ENCODE measurements at regions not wholly inside any gene's neighbourhood (a gene's known extent, or its start where the extent isn't known, plus 50 kb on each side); places are given as distances from the start of the nearest gene placed in this dataset.

- ATAC-seq (ENCODE audit: insufficient number of reproducible peaks, low FRiP score, low read depth) (no peak), DNase-seq (ENCODE audit: low spot score) (no peak)
- no peak overlapping the region for H3K27ac ChIP-seq
- no peaks in the 10 kb centered on the region for H3K36me3 ChIP-seq
- no peaks in the 10 kb centered on the region for H3K4me1 ChIP-seq (ENCODE audit: control insufficient read depth in 1 of 2, low read depth in 2 of 2)
- no peaks in the 10 kb centered on the region for H3K27me3 ChIP-seq (replicated peaks; ENCODE audit: insufficient read depth)
- no peaks in the 10 kb centered on the region for H3K9me3 ChIP-seq
- no peak overlapping the region for H3K4me3 ChIP-seq
- TF ChIP-seq CTCF (IDR thresholded peaks at IDR 0.05), result no peak
These were observed 414.4 kb downstream of the SMARCA1 start for GRCh38 chrX:129108936-129109335.

- H3K4me1 ChIP-seq (ENCODE audit: control insufficient read depth in 1 of 2, low read depth in 2 of 2), result no peaks in the 10 kb centered on the region
- DNase-seq (ENCODE audit: low spot score) (no peak), ATAC-seq (ENCODE audit: insufficient number of reproducible peaks, low FRiP score, low read depth) (no peak)
- no peaks in the 10 kb centered on the region for H3K9me3 ChIP-seq
- TF ChIP-seq CTCF (IDR thresholded peaks at IDR 0.05), result no peak
- no peak overlapping the region for H3K27ac ChIP-seq
- no peaks in the 10 kb centered on the region for H3K36me3 ChIP-seq
- no peak overlapping the region for H3K4me3 ChIP-seq
- no peaks in the 10 kb centered on the region for H3K27me3 ChIP-seq (replicated peaks; ENCODE audit: insufficient read depth)
These were observed 424.1 kb downstream of the SMARCA1 start for GRCh38 chrX:129099207-129099606.

- ATAC-seq (ENCODE audit: insufficient number of reproducible peaks, low FRiP score, low read depth) (no peak), DNase-seq (ENCODE audit: low spot score) (no peak)
- Histone ChIP-seq H3K4me1 (ENCODE audit: control insufficient read depth in 1 of 2, low read depth in 2 of 2) (no peaks in the 10 kb centered on the region), H3K36me3 (no peaks in the 10 kb centered on the region), H3K27me3 (replicated peaks; ENCODE audit: insufficient read depth) (no peaks in the 10 kb centered on the region), H3K4me3 (no peak overlapping the region), H3K9me3 (no peaks in the 10 kb centered on the region), H3K27ac (no peak overlapping the region)
- TF ChIP-seq CTCF (IDR thresholded peaks at IDR 0.05), result no peak
These were observed 425.6 kb downstream of the SMARCA1 start for GRCh38 chrX:129097668-129098067.

- no peaks in the 10 kb centered on the region for H3K9me3 ChIP-seq
- no peaks in the 10 kb centered on the region for H3K4me1 ChIP-seq (ENCODE audit: control insufficient read depth in 1 of 2, low read depth in 2 of 2)
- no peak overlapping the region for H3K4me3 ChIP-seq
- no peak for DNase-seq (ENCODE audit: low spot score)
- TF ChIP-seq CTCF (IDR thresholded peaks at IDR 0.05), result no peak
- ATAC-seq (ENCODE audit: insufficient number of reproducible peaks, low FRiP score, low read depth), result no peak
- no peaks in the 10 kb centered on the region for H3K27me3 ChIP-seq (replicated peaks; ENCODE audit: insufficient read depth)
- no peak overlapping the region for H3K27ac ChIP-seq
- no peaks in the 10 kb centered on the region for H3K36me3 ChIP-seq
These were observed 429.6 kb downstream of the SMARCA1 start for GRCh38 chrX:129093706-129094105.

GRCh38 chrX:129092757-129093156 lies 430.5 kb downstream of the SMARCA1 start:
- no peak overlapping the region for H3K4me3 ChIP-seq
- no peak for DNase-seq (ENCODE audit: low spot score)
- H3K4me1 ChIP-seq (ENCODE audit: control insufficient read depth in 1 of 2, low read depth in 2 of 2), result no peaks in the 10 kb centered on the region
- no peak overlapping the region for H3K27ac ChIP-seq
- no peak for TF ChIP-seq CTCF (IDR thresholded peaks at IDR 0.05)
- ATAC-seq (ENCODE audit: insufficient number of reproducible peaks, low FRiP score, low read depth), result no peak
- no peaks in the 10 kb centered on the region for H3K9me3 ChIP-seq
- H3K36me3 ChIP-seq, result no peaks in the 10 kb centered on the region
- H3K27me3 ChIP-seq (replicated peaks; ENCODE audit: insufficient read depth), result no peaks in the 10 kb centered on the region
